Caco-2 (cell line): ENCODE measurements at regions not wholly inside any gene's neighbourhood (a gene's known extent, or its start where the extent isn't known, plus 50 kb on each side); places are given as distances from the start of the nearest gene placed in this dataset.

Source experiments
- BruUV-seq: library from RNA; stranded (reverse); fragments of 400-500 nt; replicated peaks from 2 replicates; lab custom pipeline; 2021; lab: Mats Ljungman, UMichigan
- CTCF ChIA-PET: fragments of 300-600 bp; sonication (Branson Sonifier 250); formaldehyde crosslinking; loops from one replicate; lab custom pipeline; 2022; ENCODE audit warnings: antibody characterized with exemption; lab: Charles Lee
- POLR2A ChIA-PET: fragments of 300-600 bp; sonication (Branson Sonifier 250); formaldehyde crosslinking; loops from one replicate; lab custom pipeline; 2022; ENCODE audit warnings: antibody characterized with exemption; lab: Charles Lee
- DNase-seq, 2 experiments: peaks; one replicate each; pipeline versions ENCODE4 v3.0.0 to v3.0.0-alpha.2; 2020 to 2022
- H3K27me3 ChIP-seq: replicated peaks from 2 replicates; pipeline ENCODE4 v1.6.0; 2011; ENCODE audit warnings: low read length; ENCODE audit not compliant: control insufficient read depth, insufficient read depth
- H3K36me3 ChIP-seq: 2 replicates; pipeline ENCODE4 v1.5.1; 2011; ENCODE audit warnings: low read length; ENCODE audit not compliant: control insufficient read depth, insufficient read depth
- H3K4me1 ChIP-seq: fragments of 250-450 bp; sonication (Bioruptor Pico); 2 replicates; pipeline ENCODE4 v1.5.1; 2020; ENCODE audit warnings: mild to moderate bottlenecking
- H3K4me3 ChIP-seq: 2 replicates; pipeline ENCODE4 v1.5.1; 2011; ENCODE audit warnings: low read depth, mild to moderate bottlenecking, control low read depth, low read length
- H3K9me3 ChIP-seq: fragments of 250-450 bp; sonication (Bioruptor Pico); 2 replicates; pipeline ENCODE4 v1.5.1; 2020; ENCODE audit warnings: mild to moderate bottlenecking, moderate library complexity
- H3K27ac Mint-ChIP-seq: one replicate; pipeline ENCODE4 v1.8.0; 2022; ENCODE audit warnings: mixed read lengths; ENCODE audit not compliant: unreplicated experiment
- H3K27me3 Mint-ChIP-seq: one replicate; pipeline ENCODE4 v1.8.0; 2022; ENCODE audit warnings: mixed read lengths; ENCODE audit not compliant: insufficient read depth, unreplicated experiment
- H3K36me3 Mint-ChIP-seq: one replicate; pipeline ENCODE4 v1.8.0; 2022; ENCODE audit warnings: mild to moderate bottlenecking, mixed read lengths; ENCODE audit not compliant: insufficient read depth, unreplicated experiment
- H3K4me1 Mint-ChIP-seq: one replicate; pipeline ENCODE4 v1.8.0; 2022; ENCODE audit warnings: low read depth, mixed read lengths; ENCODE audit not compliant: unreplicated experiment
- H3K4me3 Mint-ChIP-seq: one replicate; pipeline ENCODE4 v1.8.0; 2022; ENCODE audit warnings: mild to moderate bottlenecking, moderate library complexity, mixed read lengths; ENCODE audit not compliant: unreplicated experiment
- H3K9me3 Mint-ChIP-seq: one replicate; pipeline ENCODE4 v1.8.0; 2022; ENCODE audit warnings: mixed read lengths; ENCODE audit not compliant: unreplicated experiment
- CTCF ChIP-seq, 2 experiments: fragments of 200-600 bp in 1 of 2; IDR thresholded peaks; 1 replicate in 1 of 2; 2 replicates in 1 of 2; pipeline versions ENCODE4 v1.5.1 to v1.8.0; 2011 to 2022; ENCODE audit warnings: antibody characterized with exemption in 1 of 2, control low read depth in 1 of 2, inconsistent platforms in 1 of 2, low read depth in 1 of 2, low read length in 1 of 2, mild to moderate bottlenecking in 1 of 2, moderate library complexity in 1 of 2; ENCODE audit not compliant: insufficient read depth in 1 of 2, severe bottlenecking in 1 of 2, unreplicated experiment in 1 of 2
- intact Hi-C: fragments of 100-400 bp; cut with micrococcal nuclease; formaldehyde crosslinking; loops from one replicate; pipeline ENCODE4 v1.10.0; 2022; ENCODE audit not compliant: unreplicated experiment

- CTCF ChIA-PET, result no interaction called here
- no peaks in the 10 kb centered on the region for H3K27me3 ChIP-seq
- POLR2A ChIA-PET, result no interaction called here
- H3K9me3 ChIP-seq, result no peaks in the 10 kb centered on the region; the same call in 1 of the 2 replicates
- no peaks in the 10 kb centered on the region for H3K27me3 Mint-ChIP-seq
- no peaks in the 10 kb centered on the region for H3K4me1 ChIP-seq
- H3K4me3 Mint-ChIP-seq, result no peak overlapping the region
- no peaks in the 10 kb centered on the region for H3K36me3 Mint-ChIP-seq
- no peak for DNase-seq
- H3K4me1 Mint-ChIP-seq, result no peaks in the 10 kb centered on the region
- no peak overlapping the region for H3K27ac Mint-ChIP-seq
- intact Hi-C loops, result no loop called here
- no peaks in the 10 kb centered on the region for H3K9me3 Mint-ChIP-seq
- TF ChIP-seq CTCF (IDR thresholded peaks at IDR 0.05; ENCODE audit: insufficient read depth in 1 of 2, low read depth in 1 of 2, low read length in 1 of 2, severe bottlenecking in 1 of 2, unreplicated experiment in 1 of 2), result no peak
- H3K4me3 ChIP-seq, result no peak overlapping the region
- H3K36me3 ChIP-seq, result no peaks in the 10 kb centered on the region
- no TSS peak for BruUV-seq
Observed at GRCh38 chr13:26463848-26464247, 93.6 kb upstream of the WASF3 start.

GRCh38 chr13:26465514-26465913 lies 92.0 kb upstream of the WASF3 start:
- H3K9me3 Mint-ChIP-seq, result no peaks in the 10 kb centered on the region
- no peaks in the 10 kb centered on the region; the same call in 1 of the 2 replicates for H3K9me3 ChIP-seq

GRCh38 chr13:26465954-26466353 lies 91.5 kb upstream of the WASF3 start:
- H3K27me3 Mint-ChIP-seq, result no peaks in the 10 kb centered on the region
- no peaks in the 10 kb centered on the region for H3K36me3 ChIP-seq
- H3K4me1 ChIP-seq, result no peaks in the 10 kb centered on the region
- BruUV-seq, result no TSS peak
- intact Hi-C loops, result no loop called here
- H3K9me3 Mint-ChIP-seq, result no peaks in the 10 kb centered on the region
- H3K4me3 ChIP-seq, result no peak overlapping the region
- no peak for DNase-seq
- H3K4me3 Mint-ChIP-seq, result no peak overlapping the region
- H3K27ac Mint-ChIP-seq, result no peak overlapping the region
- ChIA-PET POLR2A (no interaction called here), CTCF (no interaction called here)
- no peaks in the 10 kb centered on the region for H3K27me3 ChIP-seq
- TF ChIP-seq CTCF (IDR thresholded peaks at IDR 0.05; ENCODE audit: insufficient read depth in 1 of 2, low read depth in 1 of 2, low read length in 1 of 2, severe bottlenecking in 1 of 2, unreplicated experiment in 1 of 2), result no peak
- H3K4me1 Mint-ChIP-seq, result no peaks in the 10 kb centered on the region
- H3K9me3 ChIP-seq, result no peaks in the 10 kb centered on the region; the same call in 1 of the 2 replicates
- H3K36me3 Mint-ChIP-seq, result no peaks in the 10 kb centered on the region

More at GRCh38 chr13:26465514-26465913, 92.0 kb upstream of the WASF3 start:
- no peaks in the 10 kb centered on the region for H3K4me1 Mint-ChIP-seq
- Histone ChIP-seq H3K4me3 (no peak overlapping the region), H3K27me3 (no peaks in the 10 kb centered on the region), H3K36me3 (no peaks in the 10 kb centered on the region), H3K4me1 (no peaks in the 10 kb centered on the region)
- no peak overlapping the region for H3K4me3 Mint-ChIP-seq
- TF ChIP-seq CTCF (IDR thresholded peaks at IDR 0.05; ENCODE audit: insufficient read depth in 1 of 2, low read depth in 1 of 2, low read length in 1 of 2, severe bottlenecking in 1 of 2, unreplicated experiment in 1 of 2), result no peak
- H3K27me3 Mint-ChIP-seq, result no peaks in the 10 kb centered on the region
- ChIA-PET CTCF (no interaction called here), POLR2A (no interaction called here)
- BruUV-seq, result no TSS peak
- no peak overlapping the region for H3K27ac Mint-ChIP-seq
- intact Hi-C loops, result no loop called here
- no peaks in the 10 kb centered on the region for H3K36me3 Mint-ChIP-seq
- DNase-seq, result no peak
